HG03097 (cell line): ENCODE measurements at regions not wholly inside any gene's neighbourhood (a gene's known extent, or its start where the extent isn't known, plus 50 kb on each side); places are given as distances from the start of the nearest gene placed in this dataset.
"Not testable (repeated sequence)": the region's sequence is repeated elsewhere in the genome, so short reads cannot be mapped to it uniquely, and the experiment has no call there.

Experiments used
- ATAC-seq: cut with Tn5 transposase; IDR thresholded peaks from one replicate; pipeline ENCODE4 v1.9.1; 2021; ENCODE audit not compliant: unreplicated experiment, low FRiP score

DNA sequence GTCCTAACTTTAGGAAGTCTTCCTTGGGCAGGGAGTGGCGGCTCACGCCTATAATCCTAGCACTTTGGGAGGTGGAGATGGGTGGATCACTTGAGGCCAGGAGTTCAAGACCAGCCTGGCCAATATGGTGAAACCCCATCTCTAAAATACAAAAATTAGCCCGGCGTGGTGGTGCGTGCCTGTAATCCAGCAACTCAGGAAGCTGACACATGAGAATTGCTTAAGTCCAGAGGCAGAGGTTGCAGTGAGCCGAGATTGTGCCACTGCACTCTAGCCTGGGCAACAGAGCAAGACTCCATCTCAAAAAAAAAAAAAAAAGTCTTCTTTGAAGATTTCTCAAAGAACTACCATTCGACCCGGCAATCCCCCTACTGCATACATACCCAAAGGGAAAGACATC is 50.0 kb upstream of the GPCPD1 start:
- ATAC-seq = not testable (repeated sequence)
